Astrocyte of the spinal cord (primary cell): ENCODE measurements at regions not wholly inside any gene's neighbourhood (a gene's known extent, or its start where the extent isn't known, plus 50 kb on each side); places are given as distances from the start of the nearest gene placed in this dataset.

Experiments used
- DNase-seq: peaks from one replicate; pipeline ENCODE4 v3.0.0; 2011; ENCODE audit warnings: low read depth, low spot score
- H3K4me3 ChIP-seq: 2 replicates; pipeline ENCODE4 v1.5.1; 2011; ENCODE audit warnings: low read depth, mild to moderate bottlenecking, low read length, moderate library complexity
- CTCF ChIP-seq: IDR thresholded peaks from 2 replicates; pipeline ENCODE4 v1.5.1; 2012; ENCODE audit warnings: low read depth, mild to moderate bottlenecking, low read length, inconsistent platforms
- in situ Hi-C: cut with HindIII; loops from 2 replicates; pipeline ENCODE4 v1.10.0; 2017; ENCODE audit warnings: low sequenced_read_pairs

- no peak for TF ChIP-seq CTCF
- no peak overlapping the region for H3K4me3 ChIP-seq
- DNase-seq, result peak; percentile 92
- in situ Hi-C loops, result no loop called here
These were observed 220.8 kb upstream of the DAPK1 start for GRCh38 chr9:87276851-87277261.

GRCh38 chr9:87277346-87277745 lies 220.3 kb upstream of the DAPK1 start:
- H3K4me3 ChIP-seq, result no peak overlapping the region
- no peak for TF ChIP-seq CTCF
- DNase-seq, result no peak
- in situ Hi-C loops, result no loop called here

GRCh38 chr9:87278971-87279733 lies 218.5 kb upstream of the DAPK1 start:
- TF ChIP-seq CTCF, result no peak
- in situ Hi-C loops, result no loop called here
- no peak for DNase-seq
- no peak overlapping the region for H3K4me3 ChIP-seq

GRCh38 chr9:87280421-87280820 lies 217.2 kb upstream of the DAPK1 start:
- no peak overlapping the region for H3K4me3 ChIP-seq
- DNase-seq, result peak; percentile 99
- in situ Hi-C loops, result no loop called here
- no peak for TF ChIP-seq CTCF

GRCh38 chr9:87282538-87282937 lies 215.1 kb upstream of the DAPK1 start:
- in situ Hi-C loops, result no loop called here
- DNase-seq, result no peak
- no peak overlapping the region for H3K4me3 ChIP-seq
- TF ChIP-seq CTCF, result no peak

- in situ Hi-C loops, result no loop called here
- H3K4me3 ChIP-seq, result no peak overlapping the region
- no peak for TF ChIP-seq CTCF
- DNase-seq, result no peak
These were observed 214.1 kb upstream of the DAPK1 start for GRCh38 chr9:87283585-87283984.
